ENCODE measurements at regions not wholly inside any gene's neighbourhood (a gene's known extent, or its start where the extent isn't known, plus 50 kb on each side); places are given as distances from the start of the nearest gene placed in this dataset.

DNA sequence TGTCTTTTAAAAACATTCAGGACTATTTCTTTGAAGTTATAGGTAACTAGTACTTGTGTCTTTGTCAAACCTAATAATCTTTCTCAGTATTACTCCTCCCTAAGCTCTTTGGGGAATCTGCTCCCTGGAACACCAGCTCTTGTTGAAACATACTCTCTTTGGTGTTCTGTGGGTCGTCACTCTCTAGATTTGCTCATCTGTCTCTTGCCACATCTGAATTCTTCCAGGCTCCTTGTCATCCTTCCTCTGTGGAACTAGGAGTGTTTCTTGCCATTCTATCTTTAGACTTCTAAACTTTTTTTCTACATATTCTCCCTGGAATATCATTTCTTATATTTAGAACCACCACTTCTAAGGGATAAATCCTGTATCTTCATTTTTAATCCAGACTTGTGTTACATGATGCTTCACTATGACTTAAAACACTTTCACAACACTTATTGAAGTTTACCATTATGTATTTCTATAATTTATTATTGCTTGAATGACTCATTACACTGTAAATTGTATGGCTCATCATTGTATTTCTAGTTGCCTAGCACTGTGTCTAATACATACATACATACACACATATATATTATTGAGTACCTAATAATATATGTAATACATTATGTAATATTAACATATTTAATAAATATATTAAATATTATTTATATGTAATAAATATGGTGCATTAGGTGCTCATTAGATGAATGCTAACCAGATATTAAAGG, 186.1 kb downstream of the TMA16 start:
- no peak overlapping the region for H3K27ac ChIP-seq
- no peaks in the 10 kb centered on the region for H3K36me3 ChIP-seq
- DNase-seq (ENCODE audit: low spot score): no peak

DNA sequence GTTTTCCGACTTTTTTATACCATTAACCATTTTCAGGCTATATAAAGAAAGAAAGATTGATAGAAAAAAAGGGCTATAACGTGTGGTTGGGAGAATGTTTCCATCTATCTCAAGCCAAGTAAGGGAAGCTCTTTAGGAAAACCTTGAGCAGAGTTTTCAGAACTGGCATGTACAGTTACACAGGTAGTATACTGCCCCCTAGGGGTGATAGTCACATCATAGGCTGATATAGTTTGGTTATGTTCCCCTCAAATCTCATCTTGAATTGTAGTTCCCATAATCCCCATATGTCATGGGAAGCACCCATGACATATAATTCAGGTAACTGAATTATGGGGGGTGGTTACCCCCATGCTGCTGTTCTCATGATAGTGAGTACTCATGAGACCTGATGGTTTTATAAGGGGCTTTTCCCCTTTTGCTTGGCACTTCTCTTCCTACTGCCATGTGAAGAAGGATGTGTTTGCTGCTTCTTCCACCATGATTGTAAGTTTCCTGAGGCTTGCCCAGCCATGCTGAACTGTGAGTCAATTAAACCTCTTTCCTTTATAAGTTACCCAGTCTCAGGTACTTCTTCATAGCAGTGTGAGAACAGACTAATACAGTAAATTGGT, 186.8 kb downstream of the TMA16 start:
- Histone ChIP-seq H3K9me3 (no peaks in the 10 kb centered on the region), H3K4me3 (no peak overlapping the region), H3K27ac (no peak overlapping the region), H3K27me3 (no peaks in the 10 kb centered on the region), H3K36me3 (no peaks in the 10 kb centered on the region), H3K4me1 (no peaks in the 10 kb centered on the region)
- peak in 1 of 2 donors; percentile 56 for TF ChIP-seq CTCF (IDR thresholded peaks at IDR 0.05)
- no peak for DNase-seq (ENCODE audit: low spot score)

More for the DNA sequence above, 186.1 kb downstream of the TMA16 start:
- H3K27me3 ChIP-seq: no peaks in the 10 kb centered on the region
- H3K9me3 ChIP-seq: no peaks in the 10 kb centered on the region
- no peaks in the 10 kb centered on the region for H3K4me1 ChIP-seq
- H3K4me3 ChIP-seq: no peak overlapping the region
- TF ChIP-seq CTCF (IDR thresholded peaks at IDR 0.05): no peak

DNA sequence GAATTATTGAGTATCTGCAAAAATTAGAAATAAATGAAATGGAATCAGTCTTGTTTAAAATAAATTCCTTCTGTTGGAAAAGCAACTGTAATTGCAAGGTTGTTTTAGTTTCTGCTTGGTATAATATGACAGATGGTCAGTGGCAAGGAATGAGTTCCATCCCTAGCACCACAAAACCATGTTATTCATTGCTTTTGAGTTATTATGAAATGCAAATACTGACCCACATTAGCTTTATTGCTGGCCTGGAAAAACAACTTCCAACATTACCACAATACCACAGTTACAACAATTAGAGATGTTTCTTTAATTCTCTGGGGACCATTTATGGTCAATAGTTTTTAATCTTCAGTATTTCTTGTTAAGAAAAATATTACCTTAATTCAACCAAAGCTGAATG, 194.4 kb downstream of the TMA16 start:
- H3K27me3 ChIP-seq: no peaks in the 10 kb centered on the region
- no peaks in the 10 kb centered on the region for H3K9me3 ChIP-seq
- TF ChIP-seq CTCF (IDR thresholded peaks at IDR 0.05): no peak
- no peak overlapping the region for H3K27ac ChIP-seq
- no peak overlapping the region for H3K4me3 ChIP-seq
- H3K4me1 ChIP-seq: no peaks in the 10 kb centered on the region
- no peak for DNase-seq (ENCODE audit: low spot score)
- H3K36me3 ChIP-seq: no peaks in the 10 kb centered on the region

- Histone ChIP-seq H3K27me3 (no peaks in the 10 kb centered on the region), H3K4me3 (no peak overlapping the region), H3K9me3 (no peaks in the 10 kb centered on the region), H3K27ac (no peak overlapping the region), H3K4me1 (no peaks in the 10 kb centered on the region), H3K36me3 (no peaks in the 10 kb centered on the region)
- no peak for TF ChIP-seq CTCF (IDR thresholded peaks at IDR 0.05)
- no peak for DNase-seq (ENCODE audit: low spot score)
These were observed 198.7 kb downstream of the TMA16 start for GRCh38 chr4:163693211-163693610.

DNA sequence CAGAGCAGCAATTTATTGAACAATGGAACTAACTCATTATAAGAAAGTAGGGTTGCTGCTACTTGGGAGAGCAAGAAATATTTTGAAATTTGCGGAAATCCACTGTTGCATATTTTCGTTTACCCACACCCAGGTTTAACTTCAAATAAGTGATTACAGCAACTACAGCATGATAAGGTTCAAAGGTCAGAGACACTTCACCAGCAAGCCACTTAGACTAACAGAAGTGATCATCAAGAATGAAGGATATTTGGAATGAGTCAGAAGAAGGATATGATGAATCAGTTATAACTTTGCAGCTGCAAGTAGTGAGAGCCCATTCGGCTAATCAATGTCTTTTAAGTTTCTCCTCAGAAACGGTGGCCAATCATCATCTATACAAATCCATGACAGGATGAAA, 199.3 kb downstream of the TMA16 start:
- Histone ChIP-seq H3K27me3 (no peaks in the 10 kb centered on the region), H3K36me3 (no peaks in the 10 kb centered on the region), H3K27ac (no peak overlapping the region), H3K4me3 (no peak overlapping the region), H3K9me3 (no peaks in the 10 kb centered on the region), H3K4me1 (no peaks in the 10 kb centered on the region)
- no peak for DNase-seq (ENCODE audit: low spot score)
- no peak for TF ChIP-seq CTCF (IDR thresholded peaks at IDR 0.05)

Measured in right atrium auricular region (tissue), 2 donors.